Pons (tissue), 1 donor: ENCODE measurements at regions not wholly inside any gene's neighbourhood (a gene's known extent, or its start where the extent isn't known, plus 50 kb on each side); places are given as distances from the start of the nearest gene placed in this dataset.

Source experiments
- DNase-seq: peaks from one replicate; pipeline ENCODE4 v3.0.0-alpha.2; 2016; ENCODE audit warnings: low spot score

- no peak for DNase-seq
Measured at GRCh38 chr2:66849153-66849755, 414.3 kb downstream of the MEIS1 start.

- DNase-seq = no peak
Measured at GRCh38 chr2:66850376-66850775, 415.5 kb downstream of the MEIS1 start.

GRCh38 chr2:66851449-66851872, 416.5 kb downstream of the MEIS1 start:
- no peak for DNase-seq

GRCh38 chr2:66852953-66853352, 418.0 kb downstream of the MEIS1 start:
- no peak for DNase-seq

- no peak for DNase-seq
Measured at GRCh38 chr2:66853585-66853984, 418.7 kb downstream of the MEIS1 start.

GRCh38 chr2:66854298-66854697, 419.4 kb downstream of the MEIS1 start:
- no peak for DNase-seq

GRCh38 chr2:66862885-66863650, 428.1 kb downstream of the MEIS1 start:
- DNase-seq = no peak

- no peak for DNase-seq
Measured at GRCh38 chr2:66865161-66865560, 430.2 kb downstream of the MEIS1 start.

- DNase-seq = no peak
Measured at GRCh38 chr2:66866331-66867062, 431.6 kb downstream of the MEIS1 start.

- no peak for DNase-seq
Measured at GRCh38 chr2:66867063-66867441, 432.1 kb downstream of the MEIS1 start.

- no peak for DNase-seq
Measured at GRCh38 chr2:66869076-66869475, 434.2 kb downstream of the MEIS1 start.

GRCh38 chr2:66872081-66872985, 437.4 kb downstream of the MEIS1 start:
- no peak for DNase-seq

- no peak for DNase-seq
Measured at GRCh38 chr2:66872986-66873754, 438.2 kb downstream of the MEIS1 start.

GRCh38 chr2:66874411-66874810, 439.5 kb downstream of the MEIS1 start:
- no peak for DNase-seq

GRCh38 chr2:66875941-66876462, 441.1 kb downstream of the MEIS1 start:
- DNase-seq = no peak

- no peak for DNase-seq
Measured at GRCh38 chr2:66885775-66886383, 451.0 kb downstream of the MEIS1 start.

GRCh38 chr2:66888246-66888645, 453.3 kb downstream of the MEIS1 start:
- no peak for DNase-seq

GRCh38 chr2:66888791-66889631, 454.1 kb downstream of the MEIS1 start:
- DNase-seq = no peak

- no peak for DNase-seq
Measured at GRCh38 chr2:66889632-66889882, 454.6 kb downstream of the MEIS1 start.

- no peak for DNase-seq
Measured at GRCh38 chr2:66890166-66890742, 455.3 kb downstream of the MEIS1 start.
